IMR-90 (cell line): ENCODE measurements at regions not wholly inside any gene's neighbourhood (a gene's known extent, or its start where the extent isn't known, plus 50 kb on each side); places are given as distances from the start of the nearest gene placed in this dataset.

ENCODE experiments used
- ATAC-seq: fragments of 200-7000 bp; cut with Tn5 transposase; 2 replicates; pipeline ENCODE4 v1.9.1; 2020; ENCODE audit warnings: low read depth, mild to moderate bottlenecking, moderate library complexity
- BruUV-seq: library from RNA; stranded (reverse); fragments of 400-500 nt; replicated peaks from 2 replicates; lab custom pipeline; 2021; lab: Mats Ljungman, UMichigan
- CTCF ChIA-PET: fragments of 300-600 bp; formaldehyde crosslinking; extraction: SDS; loops from one replicate; lab custom pipeline; 2021; ENCODE audit warnings: antibody characterized with exemption; lab: Yijun Ruan, JAX
- POLR2A ChIA-PET: fragments of 300-600 bp; sonication (Branson Sonifier 250); formaldehyde crosslinking; loops from one replicate; lab custom pipeline; 2022; ENCODE audit warnings: antibody characterized with exemption; ENCODE audit not compliant: unreplicated experiment; lab: Charles Lee
- DNase-seq: peaks from one replicate; pipeline ENCODE4 v3.0.0; 2013
- H2AFZ ChIP-seq: replicated peaks from 2 replicates; pipeline ENCODE3; 2013; ENCODE audit warnings: low read length, mild to moderate bottlenecking; ENCODE audit not compliant: poor library complexity
- H2AK5ac ChIP-seq: 2 replicates; pipeline ENCODE4 v1.6.1; 2013; ENCODE audit warnings: low read depth, low read length, inconsistent platforms
- H2AK9ac ChIP-seq: replicated peaks from 2 replicates; pipeline ENCODE3; 2013; ENCODE audit warnings: mild to moderate bottlenecking, low read depth, low read length, moderate library complexity; ENCODE audit not compliant: poor library complexity
- H2BK120ac ChIP-seq: 2 replicates; pipeline ENCODE4 v1.6.1; 2013; ENCODE audit warnings: low read depth, low read length, inconsistent platforms
- H2BK15ac ChIP-seq: 3 replicates; pipeline ENCODE4 v1.6.1; 2013; ENCODE audit warnings: low read depth, low read length, inconsistent platforms
- H2BK20ac ChIP-seq: 2 replicates; pipeline ENCODE4 v1.6.1; 2013; ENCODE audit warnings: low read depth, mild to moderate bottlenecking, inconsistent platforms, low read length, moderate library complexity
- H2BK5ac ChIP-seq: 2 replicates; pipeline ENCODE4 v1.6.1; 2013; ENCODE audit warnings: mild to moderate bottlenecking, low read depth, low read length, inconsistent platforms; ENCODE audit not compliant: poor library complexity, severe bottlenecking
- H3K14ac ChIP-seq: replicated peaks from 2 replicates; pipeline ENCODE4 v1.6.1; 2013; ENCODE audit warnings: low read depth, low read length, inconsistent platforms
- H3K18ac ChIP-seq: 2 replicates; pipeline ENCODE4 v1.6.1; 2013; ENCODE audit warnings: low read depth, low read length, control low read depth
- H3K23ac ChIP-seq: 2 replicates; pipeline ENCODE4 v1.6.1; 2013; ENCODE audit warnings: low read depth, low read length, inconsistent platforms
- H3K27ac ChIP-seq: 2 replicates; pipeline ENCODE4 v1.5.1; 2013; ENCODE audit warnings: mild to moderate bottlenecking, control low read depth, low read length; ENCODE audit not compliant: insufficient read depth
- H3K27me3 ChIP-seq: 2 replicates; pipeline ENCODE4 v1.6.1; 2013; ENCODE audit warnings: low read length; ENCODE audit not compliant: control insufficient read depth, insufficient read depth
- H3K36me3 ChIP-seq: 2 replicates; pipeline ENCODE4 v1.6.1; 2013; ENCODE audit warnings: low read length, mixed read lengths; ENCODE audit not compliant: control insufficient read depth, insufficient read depth
- H3K4ac ChIP-seq: 2 replicates; pipeline ENCODE4 v1.6.1; 2013; ENCODE audit warnings: low read depth, low read length, inconsistent platforms
- H3K4me1 ChIP-seq: 2 replicates; pipeline ENCODE4 v1.6.1; 2013; ENCODE audit warnings: low read length, mixed read lengths; ENCODE audit not compliant: control insufficient read depth, insufficient read depth
- H3K4me2 ChIP-seq: 2 replicates; pipeline ENCODE4 v1.6.1; 2013; ENCODE audit warnings: low read depth, mild to moderate bottlenecking, control low read depth, low read length, moderate library complexity
- H3K4me3 ChIP-seq: 2 replicates; pipeline ENCODE4 v1.5.1; 2013; ENCODE audit warnings: low read depth, mild to moderate bottlenecking, control low read depth, low read length, moderate library complexity; ENCODE audit not compliant: insufficient read depth
- H3K56ac ChIP-seq: 2 replicates; pipeline ENCODE4 v1.6.1; 2013; ENCODE audit warnings: low read length, inconsistent platforms; ENCODE audit not compliant: insufficient read depth; ENCODE audit errors: extremely low read depth
- H3K79me1 ChIP-seq, 2 experiments: 2 replicates each; pipeline ENCODE4 v1.6.1; 2013; ENCODE audit warnings: low read length in 2 of 2, inconsistent platforms in 1 of 2, low read depth in 1 of 2
- H3K9ac ChIP-seq: 2 replicates; pipeline ENCODE4 v1.6.1; 2013; ENCODE audit warnings: low read depth, low read length, control low read depth
- H3K9me1 ChIP-seq: 2 replicates; pipeline ENCODE4 v1.6.1; 2013; ENCODE audit warnings: low read length, inconsistent platforms; ENCODE audit not compliant: insufficient read depth
- H3K9me3 ChIP-seq: 2 replicates; pipeline ENCODE4 v1.6.1; 2013; ENCODE audit warnings: low read length; ENCODE audit not compliant: control insufficient read depth, insufficient read depth
- H4K20me1 ChIP-seq: 2 replicates; pipeline ENCODE4 v1.6.1; 2013; ENCODE audit warnings: low read length, inconsistent platforms; ENCODE audit not compliant: insufficient read depth
- H4K5ac ChIP-seq: 2 replicates; pipeline ENCODE4 v1.6.1; 2013; ENCODE audit warnings: mild to moderate bottlenecking, low read depth, low read length, control low read depth
- H4K8ac ChIP-seq, 2 experiments: 2 replicates each; pipeline ENCODE4 v1.6.1; 2013; ENCODE audit warnings: low read depth in 2 of 2, low read length in 2 of 2, control low read depth in 1 of 2, inconsistent platforms in 1 of 2
- H4K91ac ChIP-seq: 2 replicates; pipeline ENCODE4 v1.6.1; 2013; ENCODE audit warnings: low read depth, low read length, inconsistent platforms; ENCODE audit not compliant: insufficient read depth
- NFE2L2 ChIP-seq: fragments of 150-350 bp; IDR thresholded peaks from 2 replicates; pipeline ENCODE4 v1.6.1; 2016; ENCODE audit warnings: low read depth, mild to moderate bottlenecking, low read length
- WGBS, 2 experiments: methylation state at CpG; one replicate each; pipeline versions ENCODE4 v1.1.5 to v1.1.7; 2013; ENCODE audit warnings: missing lambda C conversion rate in 2 of 2; ENCODE audit not compliant: insufficient read length in 1 of 2; ENCODE audit errors: extremely low coverage in 2 of 2; 5-methylcytosine and 5-hydroxymethylcytosine counted together
- dilution Hi-C: fragments of 300-500 bp; cut with HindIII; formaldehyde crosslinking; loops from one replicate; pipeline ENCODE4 v1.14.3; 2018; ENCODE audit warnings: low sequenced_read_pairs; ENCODE audit not compliant: unreplicated experiment
- in situ Hi-C: fragments of 300-500 bp; cut with MboI; formaldehyde crosslinking; loops from 3 replicates; pipeline ENCODE4 v1.14.3; 2019; ENCODE audit warnings: low sequenced_read_pairs, inconsistent platforms, mixed read lengths
- intact Hi-C: fragments of 100-400 bp; cut with micrococcal nuclease; formaldehyde crosslinking; loops from 2 replicates; pipeline ENCODE4 v1.10.0; 2022

GRCh38 chr5:102018690-102019089 lies 277.4 kb downstream of the SLCO4C1 start:
- no peaks in the 10 kb centered on the region for H3K27me3 ChIP-seq
- no peak overlapping the region for H2AK9ac ChIP-seq
- no peak overlapping the region for H2BK20ac ChIP-seq
- no peak overlapping the region for H3K14ac ChIP-seq
- in situ Hi-C loops (no loop called here), intact Hi-C loops (no loop called here), dilution Hi-C loops (no loop called here)
- ChIA-PET POLR2A (no interaction called here), CTCF (no interaction called here)
- TF ChIP-seq NFE2L2: no peak
- no peak overlapping the region for H3K27ac ChIP-seq
- no peaks in the 10 kb centered on the region for H4K20me1 ChIP-seq
- no peak overlapping the region for H2AFZ ChIP-seq
- no peak overlapping the region for H2BK5ac ChIP-seq
- peaks cover 6% of the 10 kb centered on the region; the same call in 1 of the 2 replicates for H3K9me3 ChIP-seq
- H3K79me1 ChIP-seq: no peaks in the 10 kb centered on the region
- no peak overlapping the region for H3K18ac ChIP-seq
- no peak overlapping the region for H3K9ac ChIP-seq
- no peak overlapping the region for H3K4me2 ChIP-seq
- DNase-seq: no peak
- no peak overlapping the region for H3K23ac ChIP-seq
- H3K36me3 ChIP-seq: no peaks in the 10 kb centered on the region
- H3K9me1 ChIP-seq: no peaks in the 10 kb centered on the region
- H2AK5ac ChIP-seq: no peak overlapping the region
- H4K8ac ChIP-seq: no peak overlapping the region
- H4K5ac ChIP-seq: no peak overlapping the region
- H2BK15ac ChIP-seq: no peak overlapping the region
- no peak overlapping the region for H2BK120ac ChIP-seq
- no peak overlapping the region for H3K4me3 ChIP-seq
- no peaks in the 10 kb centered on the region for H3K4me1 ChIP-seq
- H3K56ac ChIP-seq: no peak overlapping the region
- H4K91ac ChIP-seq: no peak overlapping the region
- no peak overlapping the region for H3K4ac ChIP-seq
- ATAC-seq: no peak
- no TSS peak for BruUV-seq
- no CpG with 5 or more reads among the region's 8 CpGs for WGBS, 2 experiments
